ENCODE measurements at regions not wholly inside any gene's neighbourhood (a gene's known extent, or its start where the extent isn't known, plus 50 kb on each side); places are given as distances from the start of the nearest gene placed in this dataset.

DNA sequence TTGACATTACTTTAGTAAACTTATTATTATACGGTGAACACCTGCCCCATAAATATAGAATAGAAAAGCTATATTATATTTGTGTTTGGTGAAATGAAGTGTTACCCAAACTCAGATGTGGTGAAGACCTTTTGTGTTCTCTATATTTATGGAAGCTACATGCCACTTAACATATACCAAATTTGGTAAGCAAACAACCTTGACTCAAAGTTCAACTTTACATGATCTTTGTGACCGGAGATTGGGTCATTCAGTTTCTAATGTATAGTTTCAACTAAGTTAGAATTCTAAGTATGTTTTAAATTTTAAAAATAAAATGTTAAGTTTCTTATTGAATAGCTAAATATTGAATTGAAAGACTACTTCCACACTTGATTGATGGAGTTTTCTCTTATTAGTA lies 288.6 kb upstream of the SEMA3D start:
- intact Hi-C loops (cut with micrococcal nuclease), result no loop called here
- TF ChIP-seq EZH2 (IDR thresholded peaks at IDR 0.05; ENCODE audit: borderline replicate concordance, insufficient read depth, low read depth, low read length, poor library complexity, severe bottlenecking) (no peak), CTCF (IDR thresholded peaks at IDR 0.05) (no peak)
- Histone ChIP-seq H2AFZ (ENCODE audit: insufficient read depth, low read depth, low read length, poor library complexity, severe bottlenecking) (no peak overlapping the region), H3K36me3 (replicated peaks in 1 of 2; ENCODE audit: control extremely low read depth in 1 of 2, control insufficient read depth in 1 of 2, extremely low read depth in 1 of 2, insufficient read depth in 2 of 2, low read length in 1 of 2) (no peaks in the 10 kb centered on the region), H3K4me2 (replicated peaks; ENCODE audit: low read depth, low read length, poor library complexity, severe bottlenecking) (no peak overlapping the region), H3K9me3 (ENCODE audit: control extremely low read depth in 1 of 3, control insufficient read depth in 2 of 3, insufficient read depth in 1 of 3, low read length in 2 of 3) (no peaks in the 10 kb centered on the region), H4K20me1 (ENCODE audit: control insufficient read depth, insufficient read depth, low read length, poor library complexity, severe bottlenecking) (no peaks in the 10 kb centered on the region), H3K79me2 (ENCODE audit: control insufficient read depth, insufficient read depth, low read length) (no peaks in the 10 kb centered on the region), H3K27me3 (replicated peaks in 1 of 4; ENCODE audit: control extremely low read depth in 1 of 4, control insufficient read depth in 3 of 4, insufficient read depth in 4 of 4, low read length in 3 of 4) (no peaks in the 10 kb centered on the region), H3K4me3 (ENCODE audit: control extremely low read depth in 1 of 5, extremely low read depth in 1 of 5, insufficient read depth in 1 of 5, low read depth in 2 of 5, low read length in 4 of 5) (no peak overlapping the region), H3K4me1 (ENCODE audit: control insufficient read depth in 2 of 2, insufficient read depth in 2 of 2, low read length in 2 of 2) (no peaks in the 10 kb centered on the region), H3K27ac (ENCODE audit: low read length in 2 of 2) (no peak overlapping the region), H3K9ac (ENCODE audit: low read length) (no peak overlapping the region)
- H3K4me3 Mint-ChIP-seq, result no peak overlapping the region
- POLR2A ChIA-PET, result no interaction called here
- peaks cover 2% of the 10 kb centered on the region for H3K4me1 Mint-ChIP-seq
- no peaks in the 10 kb centered on the region for H3K9me3 Mint-ChIP-seq (ENCODE audit: insufficient read depth)
- H3K27ac Mint-ChIP-seq, result no peak overlapping the region
- CTCF ChIA-PET, result no interaction called here
- ATAC-seq (ENCODE audit: low read depth) (no peak), DNase-seq (no peak)
- H3K27me3 Mint-ChIP-seq, result no peaks in the 10 kb centered on the region
- no CpG with 5 or more reads among the region's 2 CpGs for WGBS (ENCODE audit: insufficient coverage)

GRCh38 chr7:85475071-85475470 lies 288.2 kb upstream of the SEMA3D start:
- ChIA-PET CTCF (no interaction called here), POLR2A (no interaction called here)
- Histone ChIP-seq H2AFZ (ENCODE audit: insufficient read depth, low read depth, low read length, poor library complexity, severe bottlenecking) (no peak overlapping the region), H3K79me2 (ENCODE audit: control insufficient read depth, insufficient read depth, low read length) (no peaks in the 10 kb centered on the region), H3K4me1 (ENCODE audit: control insufficient read depth in 2 of 2, insufficient read depth in 2 of 2, low read length in 2 of 2) (no peaks in the 10 kb centered on the region), H4K20me1 (ENCODE audit: control insufficient read depth, insufficient read depth, low read length, poor library complexity, severe bottlenecking) (no peaks in the 10 kb centered on the region), H3K27me3 (replicated peaks in 1 of 4; ENCODE audit: control extremely low read depth in 1 of 4, control insufficient read depth in 3 of 4, insufficient read depth in 4 of 4, low read length in 3 of 4) (no peaks in the 10 kb centered on the region), H3K4me3 (ENCODE audit: control extremely low read depth in 1 of 5, extremely low read depth in 1 of 5, insufficient read depth in 1 of 5, low read depth in 2 of 5, low read length in 4 of 5) (no peak overlapping the region), H3K9ac (ENCODE audit: low read length) (no peak overlapping the region), H3K36me3 (replicated peaks in 1 of 2; ENCODE audit: control extremely low read depth in 1 of 2, control insufficient read depth in 1 of 2, extremely low read depth in 1 of 2, insufficient read depth in 2 of 2, low read length in 1 of 2) (no peaks in the 10 kb centered on the region), H3K9me3 (ENCODE audit: control extremely low read depth in 1 of 3, control insufficient read depth in 2 of 3, insufficient read depth in 1 of 3, low read length in 2 of 3) (no peaks in the 10 kb centered on the region), H3K27ac (ENCODE audit: low read length in 2 of 2) (no peak overlapping the region), H3K4me2 (replicated peaks; ENCODE audit: low read depth, low read length, poor library complexity, severe bottlenecking) (no peak overlapping the region)
- Mint-ChIP-seq H3K4me3 (no peak overlapping the region), H3K9me3 (ENCODE audit: insufficient read depth) (no peaks in the 10 kb centered on the region), H3K4me1 (peaks cover 2% of the 10 kb centered on the region), H3K27ac (no peak overlapping the region), H3K27me3 (no peaks in the 10 kb centered on the region)
- 100% methylated on average over 1 of the region's 5 CpGs for WGBS (ENCODE audit: insufficient coverage)
- TF ChIP-seq EZH2 (IDR thresholded peaks at IDR 0.05; ENCODE audit: borderline replicate concordance, insufficient read depth, low read depth, low read length, poor library complexity, severe bottlenecking) (no peak), CTCF (IDR thresholded peaks at IDR 0.05) (no peak)
- DNase-seq, result no peak
- no peak for ATAC-seq (ENCODE audit: low read depth)
- intact Hi-C loops (cut with micrococcal nuclease), result no loop called here
